AG04450 (cell line): ENCODE measurements at regions not wholly inside any gene's neighbourhood (a gene's known extent, or its start where the extent isn't known, plus 50 kb on each side); places are given as distances from the start of the nearest gene placed in this dataset.
A peak's percentile ranks its signal among the peaks of the same experiment; 100 is the strongest.

ENCODE experiments used
- CTCF ChIA-PET: fragments of 300-600, 350-600 bp; formaldehyde crosslinking; extraction: SDS; loops from one replicate; lab custom pipeline; 2022; ENCODE audit warnings: antibody characterized with exemption, inconsistent platforms; lab: Charles Lee
- POLR2A ChIA-PET: fragments of 350-600 bp; formaldehyde crosslinking; extraction: SDS; loops from one replicate; lab custom pipeline; 2021; ENCODE audit warnings: antibody characterized with exemption, inconsistent platforms; lab: Yijun Ruan, JAX
- DNase-seq: peaks from one replicate; pipeline ENCODE4 v3.0.0-alpha.2; 2011; ENCODE audit warnings: low read depth, low spot score
- H3K27ac ChIP-seq: one replicate; pipeline ENCODE4 v1.5.1; 2012; ENCODE audit warnings: low read depth, low read length, control low read depth
- H3K27me3 ChIP-seq: one replicate; pipeline ENCODE4 v1.6.0; 2012; ENCODE audit warnings: low read length; ENCODE audit not compliant: control insufficient read depth, insufficient read depth
- H3K4me3 ChIP-seq: 2 replicates; pipeline ENCODE4 v1.5.1; 2011; ENCODE audit warnings: mild to moderate bottlenecking, low read depth, low read length, control low read depth
- H3K9me3 ChIP-seq: 2 replicates; pipeline ENCODE4 v1.5.1; 2012; ENCODE audit warnings: low read length; ENCODE audit not compliant: control insufficient read depth, insufficient read depth
- CTCF ChIP-seq: IDR thresholded peaks from 2 replicates; pipeline ENCODE4 v1.5.1; 2011; ENCODE audit warnings: low read depth, low read length, control low read depth, inconsistent platforms

- Histone ChIP-seq H3K9me3 (no peaks in the 10 kb centered on the region), H3K27me3 (no peaks in the 10 kb centered on the region), H3K27ac (no peak overlapping the region), H3K4me3 (no peak overlapping the region)
- POLR2A ChIA-PET = no interaction called here
- CTCF ChIA-PET = interaction anchor here (1.5 kb wide), 1 partner anchor 18 kb away, joined by 4 read pairs; no protein-coding TSS in a partner anchor
- no peak for DNase-seq
- TF ChIP-seq CTCF = no peak
Observed at GRCh38 chr7:94270772-94271171, 123.9 kb upstream of the COL1A2 start.

- no peak for TF ChIP-seq CTCF
- no peak for DNase-seq
- no peak overlapping the region for H3K27ac ChIP-seq
- H3K27me3 ChIP-seq = no peaks in the 10 kb centered on the region
- ChIA-PET POLR2A (no interaction called here), CTCF (interaction anchor here (0.8 kb wide), 1 partner anchor 162 kb away, joined by 3 read pairs; no protein-coding TSS in a partner anchor)
- H3K4me3 ChIP-seq = no peak overlapping the region
- H3K9me3 ChIP-seq = no peaks in the 10 kb centered on the region
Observed at GRCh38 chr7:94272821-94273583, 121.7 kb upstream of the COL1A2 start.

DNA sequence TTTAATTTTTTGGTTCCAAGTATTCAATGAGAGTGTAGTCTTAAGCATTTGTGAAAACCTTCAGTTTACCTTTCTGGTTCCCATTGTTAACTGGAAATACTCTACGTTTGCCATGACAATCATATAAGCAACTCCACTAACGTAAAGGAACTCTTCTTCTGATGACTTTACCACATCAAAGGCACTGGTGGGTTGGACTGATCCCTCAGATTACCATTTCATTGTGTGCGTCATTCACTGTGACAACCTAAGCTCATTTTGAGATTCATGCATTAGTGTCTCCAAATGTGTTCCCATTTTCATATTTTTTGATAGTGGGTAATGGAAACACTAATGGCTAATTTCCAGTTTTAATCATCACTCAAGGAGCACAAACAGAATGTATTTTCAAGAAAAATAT, 119.9 kb upstream of the COL1A2 start:
- Histone ChIP-seq H3K9me3 (no peaks in the 10 kb centered on the region), H3K4me3 (no peak overlapping the region), H3K27me3 (no peaks in the 10 kb centered on the region), H3K27ac (no peak overlapping the region)
- TF ChIP-seq CTCF = no peak
- POLR2A ChIA-PET = no interaction called here
- no peak for DNase-seq
- CTCF ChIA-PET = interaction anchor here (1.3 kb wide), 1 partner anchor 559 kb away, joined by 3 read pairs; no protein-coding TSS in a partner anchor

- H3K4me3 ChIP-seq = no peak overlapping the region
- no peak for DNase-seq
- no peaks in the 10 kb centered on the region for H3K27me3 ChIP-seq
- no peak overlapping the region for H3K27ac ChIP-seq
- ChIA-PET CTCF (interaction anchor here (1.0 to 3.4 kb wide), 7 partner anchors 11 to 561 kb away, joined by 3 to 14 read pairs (median 8); no protein-coding TSS in a partner anchor), POLR2A (no interaction called here)
- TF ChIP-seq CTCF = no peak
- H3K9me3 ChIP-seq = no peaks in the 10 kb centered on the region
Observed at GRCh38 chr7:94276027-94276426, 118.7 kb upstream of the COL1A2 start.

DNA sequence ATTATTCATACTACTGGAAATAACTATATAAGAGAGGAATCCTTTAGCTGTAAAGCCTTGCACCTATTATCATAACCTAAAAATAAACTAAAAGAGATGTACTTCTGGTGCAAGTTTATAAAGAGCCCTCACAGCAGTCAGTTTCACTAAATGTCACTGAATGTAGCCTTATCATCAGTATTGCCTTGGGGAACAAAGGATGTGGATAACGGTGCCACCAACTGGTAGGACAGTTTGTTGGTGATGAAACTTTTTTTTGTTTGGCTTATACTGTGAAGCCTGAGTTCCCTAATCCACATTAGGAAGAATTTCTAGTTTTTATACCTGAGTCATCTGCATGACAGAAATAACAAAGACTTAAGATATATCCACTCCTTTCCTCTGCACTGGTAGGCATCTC, 117.9 kb upstream of the COL1A2 start:
- peak; percentile 41 for TF ChIP-seq CTCF
- ChIA-PET POLR2A (no interaction called here), CTCF (interaction anchor here (1.0 to 3.4 kb wide), 6 partner anchors 12 to 561 kb away, joined by 4 to 14 read pairs (median 8); no protein-coding TSS in a partner anchor)
- no peak for DNase-seq
- Histone ChIP-seq H3K4me3 (no peak overlapping the region), H3K9me3 (no peaks in the 10 kb centered on the region), H3K27me3 (no peaks in the 10 kb centered on the region), H3K27ac (no peak overlapping the region)
